H9 (cell line): ENCODE measurements at regions not wholly inside any gene's neighbourhood (a gene's known extent, or its start where the extent isn't known, plus 50 kb on each side); places are given as distances from the start of the nearest gene placed in this dataset.

Experiments
- DNase-seq: peaks from one replicate; pipeline ENCODE4 v3.0.0-alpha.2; 2017
- H2AFZ ChIP-seq: one replicate; pipeline ENCODE4 v1.6.1; 2013; ENCODE audit warnings: mild to moderate bottlenecking, low read length, control low read depth, moderate library complexity
- H2AK5ac ChIP-seq: 2 replicates; pipeline ENCODE4 v1.6.1; 2013; ENCODE audit warnings: low read length, control low read depth, mixed read lengths; ENCODE audit not compliant: insufficient read length
- H2BK120ac ChIP-seq: one replicate; pipeline ENCODE4 v1.6.1; 2013; ENCODE audit warnings: low read depth, mild to moderate bottlenecking, low read length, control low read depth, inconsistent platforms; ENCODE audit not compliant: poor library complexity, severe bottlenecking
- H2BK12ac ChIP-seq: 2 replicates; pipeline ENCODE4 v1.6.1; 2013; ENCODE audit warnings: low read length, control low read depth, mixed read lengths, low read depth; ENCODE audit not compliant: insufficient read length
- H2BK15ac ChIP-seq: 2 replicates; pipeline ENCODE4 v1.6.1; 2013; ENCODE audit warnings: low read depth, low read length, control low read depth
- H2BK20ac ChIP-seq: one replicate; pipeline ENCODE4 v1.6.1; 2013; ENCODE audit warnings: low read depth, mild to moderate bottlenecking, low read length, control low read depth, inconsistent platforms; ENCODE audit not compliant: poor library complexity, severe bottlenecking
- H2BK5ac ChIP-seq: 2 replicates; pipeline ENCODE4 v1.6.1; 2013; ENCODE audit warnings: low read length, control low read depth, mixed read lengths; ENCODE audit not compliant: insufficient read length
- H3K14ac ChIP-seq: 2 replicates; pipeline ENCODE4 v1.6.1; 2013; ENCODE audit warnings: low read length, control low read depth; ENCODE audit not compliant: insufficient read depth
- H3K18ac ChIP-seq: 2 replicates; pipeline ENCODE4 v1.6.1; 2013; ENCODE audit warnings: low read depth, mild to moderate bottlenecking, mixed read lengths, low read length, control low read depth; ENCODE audit not compliant: insufficient read length
- H3K23ac ChIP-seq: 2 replicates; pipeline ENCODE4 v1.6.1; 2013; ENCODE audit warnings: low read length, control low read depth, mixed read lengths, low read depth; ENCODE audit not compliant: insufficient read length
- H3K23me2 ChIP-seq: 2 replicates; pipeline ENCODE4 v1.6.1; 2013; ENCODE audit warnings: low read depth, mild to moderate bottlenecking, mixed read lengths, low read length, control low read depth; ENCODE audit not compliant: insufficient read length, poor library complexity, severe bottlenecking
- H3K27ac ChIP-seq: 2 replicates; pipeline ENCODE4 v1.5.1; 2013; ENCODE audit warnings: low read length, control low read depth, mixed read lengths, low read depth; ENCODE audit not compliant: insufficient read length
- H3K27me3 ChIP-seq: 2 replicates; pipeline ENCODE4 v1.6.1; 2013; ENCODE audit warnings: low read length, control low read depth, inconsistent platforms; ENCODE audit not compliant: insufficient read depth
- H3K4ac ChIP-seq: 2 replicates; pipeline ENCODE4 v1.6.1; 2013; ENCODE audit warnings: low read depth, mild to moderate bottlenecking, control low read depth, inconsistent platforms, low read length, moderate library complexity
- H3K4me1 ChIP-seq: 2 replicates; pipeline ENCODE4 v1.6.1; 2013; ENCODE audit warnings: low read length, control low read depth, inconsistent platforms; ENCODE audit not compliant: insufficient read depth
- H3K4me2 ChIP-seq: 2 replicates; pipeline ENCODE4 v1.6.1; 2013; ENCODE audit warnings: low read length, control low read depth, mixed read lengths; ENCODE audit not compliant: insufficient read length, insufficient read depth
- H3K56ac ChIP-seq: 2 replicates; pipeline ENCODE4 v1.6.1; 2013; ENCODE audit warnings: low read depth, mild to moderate bottlenecking, mixed read lengths, low read length, control low read depth; ENCODE audit not compliant: insufficient read length
- H3K79me1 ChIP-seq: 2 replicates; pipeline ENCODE4 v1.6.1; 2013; ENCODE audit warnings: low read depth, mild to moderate bottlenecking, moderate library complexity, low read length, control low read depth, inconsistent platforms; ENCODE audit not compliant: insufficient read depth, poor library complexity, severe bottlenecking
- H3K79me2 ChIP-seq: 2 replicates; pipeline ENCODE4 v1.6.1; 2013; ENCODE audit warnings: low read length, control low read depth, inconsistent platforms; ENCODE audit not compliant: insufficient read depth
- H3K9ac ChIP-seq: 2 replicates; pipeline ENCODE4 v1.6.1; 2013; ENCODE audit warnings: low read length, control low read depth, mixed read lengths; ENCODE audit not compliant: insufficient read length; ENCODE audit errors: extremely low read depth
- H3K9me3 ChIP-seq: one replicate; pipeline ENCODE4 v1.6.1; 2013; ENCODE audit warnings: low read depth, low read length, inconsistent platforms; ENCODE audit not compliant: control insufficient read depth
- H3T11ph ChIP-seq: one replicate; pipeline ENCODE4 v1.6.1; 2013; ENCODE audit warnings: mild to moderate bottlenecking, low read length, control low read depth, inconsistent platforms
- H4K20me1 ChIP-seq: one replicate; pipeline ENCODE4 v1.6.1; 2013; ENCODE audit not compliant: control insufficient read depth, insufficient read length, insufficient read depth
- H4K5ac ChIP-seq: 2 replicates; pipeline ENCODE4 v1.6.1; 2013; ENCODE audit warnings: low read depth, mild to moderate bottlenecking, mixed read lengths, low read length, control low read depth; ENCODE audit not compliant: insufficient read length
- H4K8ac ChIP-seq: replicated peaks from 2 replicates; pipeline ENCODE4 v1.6.1; 2013; ENCODE audit warnings: low read length, control low read depth, mixed read lengths, low read depth; ENCODE audit not compliant: insufficient read length
- H4K91ac ChIP-seq: 2 replicates; pipeline ENCODE4 v1.6.1; 2013; ENCODE audit warnings: low read depth, mild to moderate bottlenecking, moderate library complexity, mixed read lengths, low read length, control low read depth; ENCODE audit not compliant: insufficient read length
- H3K27ac Mint-ChIP-seq, 3 experiments: 2 replicates in 2 of 3; 3 replicates in 1 of 3; pipeline ENCODE4 v1.8.0; 2020 to 2021; ENCODE audit warnings: mixed read lengths in 3 of 3, mild to moderate bottlenecking in 1 of 3, moderate library complexity in 1 of 3
- H3K27me3 Mint-ChIP-seq: 2 replicates; pipeline ENCODE4 v1.8.0; 2021; ENCODE audit warnings: low read depth, mild to moderate bottlenecking, moderate library complexity, mixed read lengths
- H3K36me3 Mint-ChIP-seq, 3 experiments: 2 replicates in 2 of 3; 3 replicates in 1 of 3; pipeline ENCODE4 v1.8.0; 2020 to 2021; ENCODE audit warnings: low read depth in 3 of 3, mixed read lengths in 3 of 3; ENCODE audit not compliant: insufficient read depth in 1 of 3
- H3K4me1 Mint-ChIP-seq, 2 experiments: 2 replicates each; pipeline ENCODE4 v1.8.0; 2020; ENCODE audit warnings: mixed read lengths in 2 of 2
- H3K4me3 Mint-ChIP-seq, 2 experiments: 2 replicates in 1 of 2; 3 replicates in 1 of 2; pipeline ENCODE4 v1.8.0; 2020 to 2021; ENCODE audit warnings: mild to moderate bottlenecking in 2 of 2, mixed read lengths in 2 of 2, moderate library complexity in 1 of 2
- H3K9me3 Mint-ChIP-seq, 2 experiments: 2 replicates in 1 of 2; 3 replicates in 1 of 2; pipeline ENCODE4 v1.8.0; 2020; ENCODE audit warnings: mild to moderate bottlenecking in 2 of 2, mixed read lengths in 2 of 2, moderate library complexity in 1 of 2
- CTCF ChIP-seq: fragments of 200-600 bp; sonication (generic); conservative IDR thresholded peaks from 3 replicates; pipeline ENCODE4 v1.8.0; 2021; ENCODE audit warnings: antibody characterized with exemption, mild to moderate bottlenecking
- WGBS: extraction: QIAGEN DNeasy Blood & Tissue Kit; methylation state at CpG from one replicate; pipeline ENCODE4 v1.1.7; 2013; ENCODE audit warnings: missing lambda C conversion rate, low lambda C conversion rate, mixed read lengths; ENCODE audit not compliant: insufficient read length; ENCODE audit errors: extremely low coverage; 5-methylcytosine and 5-hydroxymethylcytosine counted together

DNA sequence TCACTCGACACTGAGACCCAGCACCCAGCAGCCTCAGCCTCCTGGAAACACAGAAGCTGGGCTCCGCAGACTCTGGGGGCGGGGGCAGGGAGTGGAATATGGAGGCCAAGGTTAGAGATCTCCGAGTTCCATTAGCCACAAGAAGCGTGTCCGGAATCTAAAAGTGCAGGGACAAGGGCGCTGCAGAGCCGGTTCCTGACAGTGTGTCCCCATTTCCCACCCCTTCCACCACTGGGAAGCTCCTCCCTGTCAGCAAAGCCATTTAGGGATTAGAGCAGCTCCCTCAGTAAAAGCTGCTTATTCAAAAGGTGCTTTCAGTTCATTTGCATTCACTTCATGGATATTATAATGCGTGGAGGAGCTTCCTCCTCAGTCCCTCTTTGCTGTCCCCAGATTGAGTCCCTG is 74.1 kb upstream of the HSPA9 start:
- no peak overlapping the region for H2AFZ ChIP-seq
- Mint-ChIP-seq H3K27ac (peak overlapping the region in 2 of 3 experiments; percentile 22 to 77; a peak in 4 of 7 replicates), H3K36me3 (no peaks in the 10 kb centered on the region), H3K4me1 (peaks cover 49 to 68% of the 10 kb centered on the region in 2 experiments), H3K9me3 (no peaks in the 10 kb centered on the region), H3K4me3 (0 out of 5 replicates have a peak overlapping the region, but pooled peaks of 1 of the 2 experiments have one; percentile 17), H3K27me3 (no peaks in the 10 kb centered on the region)
- H3K56ac ChIP-seq = no peak overlapping the region
- no peak overlapping the region for H3K4ac ChIP-seq
- no peak overlapping the region for H3K27ac ChIP-seq
- no peak overlapping the region for H2AK5ac ChIP-seq
- H3K14ac ChIP-seq = 0 out of 2 replicates have a peak overlapping the region, but pooled peaks have one; percentile 31
- no peaks in the 10 kb centered on the region for H3K9me3 ChIP-seq
- H2BK5ac ChIP-seq = no peak overlapping the region
- no CpG with 5 or more reads among the region's 9 CpGs for WGBS
- peak; percentile 54 for DNase-seq
- H3K9ac ChIP-seq = no peak overlapping the region
- H3K79me1 ChIP-seq = no peaks in the 10 kb centered on the region
- no peaks in the 10 kb centered on the region for H4K20me1 ChIP-seq
- TF ChIP-seq CTCF = no peak
- H3K23me2 ChIP-seq = no peaks in the 10 kb centered on the region
- H4K91ac ChIP-seq = no peak overlapping the region
- H3K23ac ChIP-seq = no peak overlapping the region
- H3K18ac ChIP-seq = no peak overlapping the region
- H3K4me1 ChIP-seq = peaks cover 7% of the 10 kb centered on the region
- no peak overlapping the region for H2BK20ac ChIP-seq
- H2BK120ac ChIP-seq = no peak overlapping the region
- no peaks in the 10 kb centered on the region for H3K27me3 ChIP-seq
- H3K79me2 ChIP-seq = no peaks in the 10 kb centered on the region
- H4K8ac ChIP-seq = no peak overlapping the region
- no peak overlapping the region for H2BK12ac ChIP-seq
- no peak overlapping the region for H2BK15ac ChIP-seq
- H3T11ph ChIP-seq = no peak overlapping the region
- no peak overlapping the region for H3K4me2 ChIP-seq
- H4K5ac ChIP-seq = no peak overlapping the region
